HG02973 (cell line): ENCODE measurements at regions not wholly inside any gene's neighbourhood (a gene's known extent, or its start where the extent isn't known, plus 50 kb on each side); places are given as distances from the start of the nearest gene placed in this dataset.
"Not testable (repeated sequence)": the region's sequence is repeated elsewhere in the genome, so short reads cannot be mapped to it uniquely, and the experiment has no call there.

Experiments
- ATAC-seq: cut with Tn5 transposase; IDR thresholded peaks from one replicate; pipeline ENCODE4 v1.9.1; 2021; ENCODE audit warnings: moderate library complexity; ENCODE audit not compliant: unreplicated experiment

DNA sequence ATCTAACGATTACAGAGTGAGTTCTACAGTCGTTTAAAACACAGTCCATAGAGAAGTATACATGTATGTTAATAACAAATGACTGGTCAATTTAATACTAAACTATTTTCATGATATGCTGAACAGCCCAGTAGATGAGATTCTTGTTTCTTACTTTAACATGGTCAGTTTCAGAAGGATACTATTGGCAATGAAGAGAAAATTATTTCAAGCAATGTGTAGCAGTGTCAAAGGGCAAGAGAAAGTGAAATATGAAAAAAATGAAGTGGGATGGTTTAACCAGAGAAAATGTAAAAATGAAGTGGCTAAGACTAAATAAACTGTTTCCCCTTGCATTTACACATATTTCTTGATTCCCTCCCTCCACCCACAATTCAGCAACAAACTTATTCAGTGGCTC, 192.1 kb upstream of the TTC14 start:
- ATAC-seq = no peak

- ATAC-seq = no peak
These were observed 187.8 kb upstream of the TTC14 start for GRCh38 chr3:180414157-180414556.

DNA sequence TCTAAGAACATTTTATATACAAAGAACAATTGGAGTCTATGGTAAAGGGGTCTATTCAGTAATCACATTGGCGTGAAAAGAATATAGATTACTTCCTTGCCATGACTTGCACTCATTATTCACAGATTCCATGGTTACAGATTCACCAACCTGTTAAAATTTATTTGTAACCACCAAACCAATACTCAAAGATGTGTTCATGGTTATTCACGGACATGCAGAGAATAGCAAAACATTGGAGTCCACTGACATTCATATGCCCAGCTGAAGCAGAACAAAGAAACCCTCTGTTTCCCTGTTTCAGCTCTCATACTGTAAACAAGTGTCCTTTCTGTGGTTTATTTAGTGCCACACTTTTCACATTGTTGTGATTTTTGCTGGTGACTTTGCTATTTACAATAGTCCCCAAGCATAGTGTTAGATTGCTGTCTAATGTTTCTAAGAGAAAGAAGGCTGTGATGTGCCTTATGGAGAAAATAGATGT, 185.8 kb upstream of the TTC14 start:
- ATAC-seq = no peak

DNA sequence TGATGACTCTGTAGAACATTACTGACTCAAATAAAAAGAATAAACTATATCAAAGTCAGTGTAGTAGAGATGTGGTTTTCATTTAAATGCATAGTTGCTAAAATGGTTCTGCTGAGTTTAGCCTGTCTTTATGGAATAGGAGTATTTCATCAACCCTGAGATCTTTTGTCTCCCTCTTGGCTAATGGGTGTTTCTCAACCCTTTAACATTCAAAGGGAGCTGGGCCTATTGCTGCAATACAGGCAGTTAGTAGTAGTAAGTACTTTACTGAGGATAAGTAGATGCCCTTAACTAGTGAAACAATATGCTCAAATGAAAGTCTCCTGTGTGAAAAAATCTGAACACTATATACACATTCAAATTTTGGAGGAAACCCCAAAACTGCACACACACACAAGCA, 184.7 kb upstream of the TTC14 start:
- no peak for ATAC-seq

GRCh38 chr3:180420016-180420415, 181.9 kb upstream of the TTC14 start:
- ATAC-seq = no peak

GRCh38 chr3:180420804-180421203, 181.2 kb upstream of the TTC14 start:
- ATAC-seq = no peak

GRCh38 chr3:180421221-180421620, 180.7 kb upstream of the TTC14 start:
- ATAC-seq = no peak

DNA sequence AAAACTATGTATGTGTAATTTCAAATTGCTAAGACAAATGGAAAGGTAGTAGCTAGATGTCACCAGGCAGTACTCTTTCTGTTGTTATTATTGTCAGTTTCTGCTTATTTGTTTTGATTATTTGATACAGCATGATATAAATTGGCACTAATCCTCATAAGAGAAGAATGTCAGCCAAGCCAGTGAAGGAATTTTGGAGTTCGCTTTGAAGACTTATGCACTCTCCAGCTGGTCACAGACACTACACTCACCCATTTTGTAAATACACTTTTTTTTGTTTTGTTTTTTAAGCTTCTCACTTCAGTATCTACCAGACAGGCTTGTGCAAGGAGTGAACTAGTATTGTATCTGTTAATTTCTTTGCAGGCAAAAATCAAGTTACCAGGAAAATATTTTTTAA, 180.2 kb upstream of the TTC14 start:
- ATAC-seq = no peak

DNA sequence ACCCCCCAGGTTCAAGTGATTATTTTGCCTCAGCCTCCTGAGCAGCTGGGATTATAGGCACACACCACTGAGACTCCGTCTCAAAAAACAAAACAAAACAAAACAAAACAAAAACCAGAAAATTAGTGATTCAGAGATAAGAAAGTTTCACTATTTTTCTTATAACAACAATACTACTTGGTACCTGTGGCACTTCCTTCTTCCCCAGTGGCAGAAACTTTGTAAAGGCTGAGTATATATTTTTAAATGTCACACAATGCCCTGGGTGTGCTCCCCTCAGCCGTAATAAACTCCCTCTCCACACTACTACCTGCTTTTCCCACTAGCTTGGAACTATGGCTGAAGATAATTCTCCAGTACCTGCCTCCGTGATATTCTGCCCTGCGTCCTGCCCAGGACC, 177.7 kb upstream of the TTC14 start:
- not testable (repeated sequence) for ATAC-seq

DNA sequence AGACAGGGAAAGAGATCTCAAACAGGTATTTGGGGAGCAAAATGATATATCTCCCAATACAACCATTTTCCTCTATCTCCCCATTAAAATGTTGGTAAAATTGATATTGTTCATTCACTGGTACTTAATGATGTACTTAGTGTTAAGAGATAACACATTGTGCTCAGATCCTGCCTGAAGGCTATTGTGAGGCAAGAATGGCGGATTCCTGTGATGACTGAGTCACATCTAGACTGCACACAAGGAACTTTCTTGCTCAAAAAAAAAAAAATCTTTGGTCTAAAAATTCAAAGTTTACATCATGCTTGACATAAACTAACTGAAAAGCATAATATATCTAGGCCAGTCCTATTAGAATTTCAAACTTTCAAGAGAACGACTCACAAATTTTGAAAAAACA, 171.1 kb upstream of the TTC14 start:
- ATAC-seq = no peak

- ATAC-seq = no peak
These were observed 168.8 kb upstream of the TTC14 start for GRCh38 chr3:180433152-180433551.

DNA sequence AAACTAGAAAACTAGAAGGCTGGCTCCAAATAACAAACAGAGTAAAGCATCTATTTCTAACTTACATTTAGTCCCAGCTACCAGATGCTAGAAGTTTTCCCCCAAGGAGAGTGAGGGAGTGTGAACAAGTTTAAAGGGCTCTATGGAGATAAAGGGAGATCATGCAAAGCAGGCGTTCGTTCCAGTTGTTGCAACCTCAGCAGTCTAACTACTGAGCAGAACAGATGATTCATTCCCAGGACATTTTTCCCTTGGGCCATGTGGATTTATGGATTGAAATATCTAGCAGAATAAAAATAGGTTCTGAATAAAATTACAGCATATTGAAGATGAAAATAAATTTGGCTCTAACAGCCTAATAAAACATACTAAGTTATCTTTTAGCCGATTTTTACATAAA, 154.8 kb upstream of the TTC14 start:
- no peak for ATAC-seq

GRCh38 chr3:180448407-180448806, 153.6 kb upstream of the TTC14 start:
- not testable (repeated sequence) for ATAC-seq

DNA sequence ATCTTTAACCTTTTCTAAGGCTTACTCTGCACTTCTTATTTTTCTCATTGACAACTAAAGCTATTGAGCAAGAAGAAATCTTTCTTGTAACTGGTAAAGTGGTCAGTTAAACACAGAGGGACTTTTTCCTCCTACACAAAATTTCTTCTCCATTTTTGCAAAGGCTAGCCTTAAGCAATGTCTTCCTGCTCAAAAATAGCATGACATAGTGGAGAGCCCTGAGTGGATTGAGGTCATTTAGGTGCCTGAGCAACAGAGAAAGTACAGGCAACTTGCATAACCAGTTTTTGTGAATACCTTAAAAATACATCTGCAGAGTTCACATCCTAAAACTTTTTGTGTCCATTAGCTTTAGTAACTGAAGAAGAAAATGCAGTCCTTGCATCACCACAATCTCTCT, 144.7 kb upstream of the TTC14 start:
- no peak for ATAC-seq

DNA sequence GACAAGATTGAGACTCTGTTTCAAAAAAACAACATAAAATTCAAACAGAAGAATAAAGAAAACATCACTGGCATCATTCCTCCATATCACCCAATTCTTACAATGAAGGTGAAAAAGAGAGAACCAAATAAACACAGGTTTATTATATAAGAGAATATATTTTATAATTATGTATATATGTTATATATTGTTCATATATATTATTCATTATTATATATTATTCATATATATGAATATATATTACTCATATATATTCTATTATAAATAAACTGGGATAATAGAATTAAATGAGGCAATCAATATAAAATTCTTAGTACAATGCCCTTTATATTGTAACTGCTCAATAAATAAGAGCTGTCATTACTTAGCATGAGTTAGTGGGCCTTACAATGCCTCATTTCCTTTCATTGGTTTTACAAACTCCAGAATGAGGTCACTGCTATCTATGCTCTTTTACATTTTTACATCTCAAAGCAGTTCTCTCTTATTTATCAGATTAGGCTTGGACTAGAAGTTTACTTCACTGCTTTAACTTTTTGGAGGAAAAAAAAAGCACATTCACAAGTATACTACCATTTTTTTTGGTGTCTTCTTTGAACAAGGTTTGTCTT, 135.5 kb upstream of the TTC14 start:
- ATAC-seq = no peak

DNA sequence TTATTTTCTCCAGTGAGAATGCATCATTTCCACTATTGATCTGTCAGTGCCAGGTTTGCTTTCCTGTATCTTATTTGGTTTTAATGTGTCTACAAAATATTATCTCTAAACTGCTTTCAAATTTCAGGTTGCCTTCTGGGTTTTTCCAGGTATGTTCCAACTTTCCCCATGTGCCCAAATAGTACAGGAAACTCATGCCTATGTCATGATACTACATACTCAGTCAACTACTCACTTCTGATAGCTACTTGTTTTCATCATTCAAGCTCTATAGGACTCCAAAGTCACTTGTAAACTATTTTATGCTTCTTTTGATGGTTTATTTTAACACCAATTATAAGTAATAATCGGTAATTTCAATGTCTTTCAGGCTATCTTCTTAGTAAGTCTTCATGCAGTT, 134.8 kb upstream of the TTC14 start:
- ATAC-seq = no peak

DNA sequence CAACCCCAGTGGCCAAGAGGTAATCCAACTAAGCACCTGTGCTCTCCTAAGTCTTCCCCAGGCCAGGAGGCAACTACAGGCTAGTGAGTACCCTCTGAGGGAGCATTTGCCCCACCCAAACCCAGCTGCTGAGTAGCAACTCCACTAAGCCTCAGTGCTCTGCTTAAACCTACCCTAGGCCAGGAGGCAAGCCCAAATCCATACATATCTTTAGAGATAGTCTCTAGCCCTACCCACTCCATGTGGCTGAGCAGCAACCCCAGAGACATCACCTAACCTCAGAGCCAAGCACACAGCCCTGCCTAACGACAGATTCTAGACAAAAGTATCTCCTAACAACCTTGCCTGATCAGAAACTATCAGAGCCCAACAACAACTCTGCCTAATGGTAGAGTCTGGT, 132.8 kb upstream of the TTC14 start:
- ATAC-seq = no peak

DNA sequence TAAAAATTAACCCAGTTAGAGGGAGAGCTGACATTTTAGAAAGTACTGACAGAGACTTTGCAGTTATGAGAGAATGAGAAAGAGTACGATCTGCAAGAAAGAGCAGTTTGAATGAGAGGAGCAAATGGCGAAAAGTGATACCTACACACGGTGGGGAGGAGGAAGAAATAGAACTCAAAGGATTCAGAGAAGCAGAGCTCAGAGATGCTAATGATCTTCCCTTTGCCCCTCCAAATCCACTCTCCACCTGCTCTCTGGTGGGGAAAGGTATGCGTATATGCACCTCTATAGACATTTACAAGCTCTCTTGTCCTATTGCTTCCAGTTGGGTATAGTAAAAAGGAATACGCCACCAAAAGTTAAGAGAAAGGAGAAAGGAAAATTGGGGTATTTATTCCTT, 123.3 kb upstream of the TTC14 start:
- no peak for ATAC-seq

- no peak for ATAC-seq
These were observed 109.9 kb upstream of the TTC14 start for GRCh38 chr3:180492047-180492446.

DNA sequence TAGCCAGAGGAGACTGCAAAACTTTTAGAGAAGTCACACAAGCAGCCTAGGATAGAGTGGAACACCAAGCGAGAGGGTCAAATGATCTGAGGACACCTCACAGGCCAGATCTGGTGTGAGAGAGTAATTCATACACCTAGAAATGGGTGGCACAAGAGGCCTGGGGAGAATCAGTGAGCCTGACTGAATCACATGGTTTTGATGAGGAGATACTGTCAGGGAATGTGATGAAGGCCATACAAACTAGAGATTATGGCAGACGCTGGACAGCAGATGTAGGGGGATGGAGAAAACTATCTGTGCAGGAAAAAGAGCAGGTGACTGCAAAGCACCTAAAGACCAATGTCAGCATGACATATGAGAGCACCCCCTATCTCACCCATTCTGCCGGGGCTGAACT, 105.0 kb upstream of the TTC14 start:
- ATAC-seq = no peak

DNA sequence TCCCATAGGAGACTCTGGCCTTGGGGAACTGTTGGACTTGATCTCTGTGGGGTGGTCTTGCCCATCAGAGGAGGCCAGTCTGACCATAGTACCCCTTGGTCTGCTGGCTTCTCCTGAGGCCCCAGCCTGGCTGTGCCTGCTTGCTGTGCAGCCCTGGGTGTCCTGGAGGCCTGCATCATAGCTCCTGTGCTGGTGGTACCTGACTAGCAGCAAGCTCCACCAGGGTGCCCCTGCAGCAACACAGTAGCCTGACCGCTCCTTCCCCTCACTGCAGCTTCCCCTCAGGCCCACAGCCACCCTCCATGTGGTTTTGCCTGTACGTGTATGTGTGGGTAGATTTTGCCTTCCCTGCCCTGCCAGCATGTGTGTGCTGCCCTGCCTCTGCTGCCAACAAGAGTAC, 85.6 kb upstream of the TTC14 start:
- no peak for ATAC-seq

DNA sequence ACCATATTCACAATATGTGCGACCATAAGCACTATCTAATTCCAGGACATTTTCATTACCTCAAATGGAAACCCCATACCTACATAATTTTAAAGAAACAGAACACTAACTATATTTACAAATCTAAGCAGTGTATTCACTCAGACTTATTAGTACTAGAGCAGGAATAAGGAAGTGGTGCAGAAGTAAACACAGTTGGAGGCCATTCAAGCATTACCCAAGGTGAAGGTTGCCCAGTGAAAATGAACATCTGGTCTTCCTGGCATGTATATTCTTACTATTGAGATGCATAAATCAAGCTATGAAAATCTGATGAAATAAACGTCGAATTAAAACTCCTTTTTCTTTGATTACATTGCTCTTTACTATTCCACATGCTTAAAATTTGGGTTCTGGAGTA, 78.9 kb upstream of the TTC14 start:
- ATAC-seq = no peak

- ATAC-seq = no peak
These were observed 73.1 kb upstream of the TTC14 start for GRCh38 chr3:180528843-180529242.
